BLaER1 treated with 17β-estradiol and CSF1 and Interleukin-3, amounts not matched to agents 10 nM and 100 nM (cell line): ENCODE measurements at regions not wholly inside any gene's neighbourhood (a gene's known extent, or its start where the extent isn't known, plus 50 kb on each side); places are given as distances from the start of the nearest gene placed in this dataset.
"Not testable (repeated sequence)": the region's sequence is repeated elsewhere in the genome, so short reads cannot be mapped to it uniquely, and the experiment has no call there.

Source experiments
- H3K27ac ChIP-seq, 11 experiments: shearing (Covaris generic); formaldehyde crosslinking; 2 replicates each; pipeline ENCODE4 v1.8.1; 2022
- H3K27me3 ChIP-seq, 11 experiments: shearing (Covaris generic); formaldehyde crosslinking; 2 replicates each; pipeline ENCODE4 v1.8.1; 2022
- H3K36me3 ChIP-seq, 11 experiments: shearing (Covaris generic); formaldehyde crosslinking; 2 replicates each; pipeline ENCODE4 v1.8.1; 2022
- H3K4me1 ChIP-seq, 10 experiments: shearing (Covaris generic); formaldehyde crosslinking; 2 replicates each; pipeline ENCODE4 v1.8.1; 2022
- H3K4me2 ChIP-seq, 11 experiments: shearing (Covaris generic); formaldehyde crosslinking; 2 replicates each; pipeline ENCODE4 v1.8.1; 2022
- H3K4me3 ChIP-seq, 10 experiments: shearing (Covaris generic); formaldehyde crosslinking; 2 replicates each; pipeline ENCODE4 v1.8.1; 2022
- H3K9ac ChIP-seq, 11 experiments: shearing (Covaris generic); formaldehyde crosslinking; 2 replicates each; pipeline ENCODE4 v1.8.1; 2022
- H3K9me3 ChIP-seq, 11 experiments: shearing (Covaris generic); formaldehyde crosslinking; replicated peaks in 1 of 11; 2 replicates each; pipeline ENCODE4 v1.8.1; 2022
- H4K20me1 ChIP-seq, 11 experiments: shearing (Covaris generic); formaldehyde crosslinking; 2 replicates each; pipeline ENCODE4 v1.8.1; 2022
- Cebpa-rat ChIP-seq, 11 experiments: shearing (Covaris generic); IDR thresholded peaks; 2 replicates each; pipeline ENCODE4 v1.8.1; 2022

DNA sequence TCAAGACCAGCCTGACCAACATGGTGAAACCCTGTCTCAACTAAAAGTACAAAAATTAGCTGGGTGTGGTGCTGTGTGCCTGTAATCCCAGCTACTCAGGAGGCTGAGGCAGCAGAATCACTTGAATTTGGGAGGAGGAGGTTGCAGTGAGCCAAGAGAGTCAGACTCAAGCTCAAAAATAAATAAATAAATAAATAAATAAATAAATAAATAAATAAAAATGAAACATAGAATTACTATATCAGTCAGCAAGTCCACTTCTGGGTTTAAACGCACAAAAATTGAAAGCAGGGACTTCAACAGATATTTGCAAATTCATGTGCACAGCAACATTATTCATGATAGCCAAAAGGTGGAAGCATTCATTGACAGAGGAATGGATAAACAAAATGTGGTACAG is 875.2 kb upstream of the ALG10B start:
- H3K4me1 ChIP-seq, H3K4me2 ChIP-seq, H3K27me3 ChIP-seq, H3K9me3 ChIP-seq, H3K36me3 ChIP-seq, H3K27ac ChIP-seq, H4K20me1 ChIP-seq, H3K4me3 ChIP-seq, H3K9ac ChIP-seq: not testable (repeated sequence)

DNA sequence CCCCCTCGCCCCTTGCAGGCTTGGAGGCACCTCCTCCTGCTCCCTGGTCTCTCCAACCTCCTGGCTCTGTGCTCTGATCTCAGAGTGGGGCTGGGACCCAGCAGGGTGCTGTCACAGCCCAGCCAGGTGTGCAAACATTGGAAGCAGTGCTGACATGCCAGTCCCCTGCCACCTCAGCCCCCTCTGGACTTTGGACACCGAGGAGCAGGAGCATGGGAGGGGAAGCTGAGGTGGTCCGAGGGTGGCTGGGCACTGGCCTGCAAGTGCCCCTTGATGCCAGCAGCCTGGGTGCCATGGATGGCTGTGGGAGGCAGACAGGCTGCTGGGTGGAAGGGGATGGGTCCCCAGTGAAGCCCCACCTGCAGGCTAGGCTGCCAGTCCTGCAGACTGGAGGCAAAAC is 860.9 kb upstream of the ALG10B start:
- H3K4me1 ChIP-seq, H3K36me3 ChIP-seq, H4K20me1 ChIP-seq, H3K27ac ChIP-seq, H3K9me3 ChIP-seq, H3K27me3 ChIP-seq, H3K9ac ChIP-seq, H3K4me3 ChIP-seq, H3K4me2 ChIP-seq: not testable (repeated sequence)

DNA sequence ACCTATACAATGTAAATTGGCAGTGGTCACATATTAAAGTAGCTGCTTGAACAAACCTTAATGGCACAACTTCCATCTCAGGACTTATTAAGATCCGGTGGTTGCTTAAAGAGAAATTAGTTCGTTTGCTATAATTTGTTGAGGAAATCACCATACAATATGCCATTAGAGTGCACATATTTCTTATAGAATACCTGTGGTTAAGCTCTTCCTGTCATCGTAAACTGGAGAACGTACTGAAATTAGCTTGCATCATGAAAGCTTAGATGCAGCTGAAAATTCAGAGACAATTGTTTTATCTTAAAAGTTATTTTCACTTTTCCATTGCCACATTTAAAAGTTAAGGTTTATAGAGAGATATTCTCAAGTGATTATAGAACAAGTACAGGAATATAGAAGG is 818.6 kb upstream of the ALG10B start:
- not testable (repeated sequence) for H3K4me1 ChIP-seq, H3K9me3 ChIP-seq, H3K27me3 ChIP-seq, H4K20me1 ChIP-seq, H3K4me2 ChIP-seq, H3K4me3 ChIP-seq, H3K9ac ChIP-seq, H3K36me3 ChIP-seq, H3K27ac ChIP-seq

DNA sequence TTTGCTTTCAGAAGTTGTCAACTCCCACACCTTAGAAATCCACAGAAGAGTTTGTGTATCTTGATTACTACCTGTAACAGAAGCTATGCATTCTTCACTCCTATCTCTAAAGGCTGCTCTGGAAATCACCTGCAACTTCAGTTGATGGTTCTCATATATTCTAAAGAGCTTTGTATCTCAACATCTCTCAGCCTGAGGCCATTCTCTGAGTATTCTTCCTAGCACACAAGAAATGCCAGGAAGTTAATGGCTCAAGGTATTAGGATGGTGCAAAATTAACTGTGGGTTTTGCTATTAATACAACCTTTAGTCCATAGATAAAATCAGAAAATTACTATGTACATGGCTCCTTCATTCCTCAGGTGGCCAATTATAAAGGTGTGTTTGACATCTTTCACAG is 806.3 kb upstream of the ALG10B start:
- not testable (repeated sequence) for H3K36me3 ChIP-seq, H3K4me1 ChIP-seq, H3K27ac ChIP-seq, H3K4me3 ChIP-seq, H3K9ac ChIP-seq, H3K4me2 ChIP-seq, H3K27me3 ChIP-seq, H4K20me1 ChIP-seq
- peaks cover 6 to 15% (median 12%) of the 10 kb centered on the region in 11 experiments; a peak in 15 of 22 replicates for H3K9me3 ChIP-seq

DNA sequence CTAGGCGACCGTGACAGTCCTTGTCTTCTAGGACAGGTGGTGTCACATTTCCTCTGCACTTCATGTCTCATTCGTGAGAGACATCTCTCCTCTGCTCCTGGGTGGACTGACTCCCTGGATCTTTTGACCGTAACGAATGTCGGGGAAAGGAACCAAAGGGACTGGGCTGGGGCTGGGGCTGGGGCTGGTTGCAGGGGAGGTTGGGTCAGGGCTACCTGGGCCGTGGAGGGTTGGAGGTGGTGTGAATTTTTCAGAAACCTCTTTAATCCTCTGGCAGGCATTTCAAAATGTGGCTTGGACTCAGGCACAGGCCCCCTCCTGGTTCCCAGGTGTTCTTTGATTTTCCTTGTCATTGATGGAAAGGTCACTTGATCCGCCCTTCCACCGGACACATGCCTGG is 776.0 kb upstream of the ALG10B start:
- H3K4me1 ChIP-seq, H3K36me3 ChIP-seq, H3K9ac ChIP-seq, H3K4me2 ChIP-seq, H3K4me3 ChIP-seq, H3K27ac ChIP-seq, H4K20me1 ChIP-seq, H3K27me3 ChIP-seq: not testable (repeated sequence)
- peaks cover 15 to 47% (median 33%) of the 10 kb centered on the region in 11 experiments for H3K9me3 ChIP-seq

DNA sequence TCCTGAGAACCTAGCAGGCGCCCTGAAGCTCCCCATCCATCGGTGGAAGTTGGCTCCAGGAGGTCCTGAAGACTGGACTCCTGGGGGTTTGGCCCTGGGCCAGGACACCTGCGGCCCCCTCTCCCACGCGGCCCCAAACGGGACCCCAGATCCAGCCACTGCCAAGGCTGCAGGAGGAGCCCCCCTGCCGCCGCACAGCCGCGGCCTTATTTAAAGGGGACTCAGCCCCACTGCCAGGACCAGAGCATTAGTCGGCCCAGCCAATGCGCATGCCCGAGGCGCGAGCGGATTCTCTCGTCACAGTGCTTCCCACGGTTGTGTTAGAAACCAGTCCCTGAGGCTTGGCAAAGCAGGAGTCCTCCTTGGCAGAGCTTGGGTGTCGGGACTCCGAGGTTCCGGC is 775.2 kb upstream of the ALG10B start:
- Histone ChIP-seq H3K9ac (no peak overlapping the region), H3K4me1 (no peaks in the 10 kb centered on the region), H3K36me3 (no peaks in the 10 kb centered on the region), H3K4me2 (no peak overlapping the region), H3K4me3 (no peak overlapping the region), H3K27ac (no peak overlapping the region), H3K9me3 (peaks cover 20 to 53% (median 38%) of the 10 kb centered on the region in 11 experiments), H3K27me3 (no peaks in the 10 kb centered on the region), H4K20me1 (no peaks in the 10 kb centered on the region)
- no peak for TF ChIP-seq Cebpa-rat (IDR thresholded peaks at IDR 0.05)

DNA sequence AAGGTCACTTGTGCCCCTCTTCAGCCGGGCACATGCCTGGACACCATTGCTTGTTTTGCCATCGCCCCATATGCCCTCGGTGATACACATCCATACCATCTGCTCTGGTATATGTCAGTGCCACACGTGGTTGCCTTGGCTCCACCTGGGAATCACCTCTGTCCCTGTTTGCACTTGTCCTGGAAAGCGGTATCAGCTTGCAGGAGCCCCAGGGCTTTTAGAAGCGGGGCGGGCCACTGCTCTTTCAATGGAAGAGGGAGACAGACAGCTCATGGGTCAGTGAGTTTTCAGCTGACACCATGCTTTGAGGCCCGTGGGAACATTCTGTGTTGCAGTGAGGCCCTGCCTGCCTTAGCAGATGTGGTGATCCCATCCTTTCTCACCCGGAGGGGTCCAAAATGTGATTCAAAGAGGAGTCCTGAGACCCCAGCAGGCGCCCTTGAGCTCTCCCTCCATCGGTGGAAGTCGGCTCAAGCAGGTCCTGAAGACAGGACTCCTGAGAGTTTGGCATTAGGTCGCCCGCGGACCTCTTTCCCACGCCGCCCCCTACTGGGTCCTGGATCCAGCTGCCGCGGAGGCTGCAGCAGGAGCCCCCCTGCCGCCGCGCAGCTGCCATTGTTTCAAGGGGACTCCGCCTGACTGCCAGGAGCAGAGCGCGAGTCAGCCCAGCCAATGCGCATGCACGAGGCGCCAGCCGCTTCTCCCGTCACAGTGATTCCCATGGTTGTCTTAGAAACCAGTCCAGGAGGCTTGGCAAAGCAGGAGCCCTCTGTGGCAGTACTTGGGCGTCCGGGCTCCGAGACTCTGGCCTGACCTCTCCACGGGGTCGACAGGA is 773.2 kb upstream of the ALG10B start:
- peaks cover 37 to 73% (median 58%) of the 10 kb centered on the region in 11 experiments for H3K9me3 ChIP-seq
- TF ChIP-seq Cebpa-rat (IDR thresholded peaks at IDR 0.05) = no peak

DNA sequence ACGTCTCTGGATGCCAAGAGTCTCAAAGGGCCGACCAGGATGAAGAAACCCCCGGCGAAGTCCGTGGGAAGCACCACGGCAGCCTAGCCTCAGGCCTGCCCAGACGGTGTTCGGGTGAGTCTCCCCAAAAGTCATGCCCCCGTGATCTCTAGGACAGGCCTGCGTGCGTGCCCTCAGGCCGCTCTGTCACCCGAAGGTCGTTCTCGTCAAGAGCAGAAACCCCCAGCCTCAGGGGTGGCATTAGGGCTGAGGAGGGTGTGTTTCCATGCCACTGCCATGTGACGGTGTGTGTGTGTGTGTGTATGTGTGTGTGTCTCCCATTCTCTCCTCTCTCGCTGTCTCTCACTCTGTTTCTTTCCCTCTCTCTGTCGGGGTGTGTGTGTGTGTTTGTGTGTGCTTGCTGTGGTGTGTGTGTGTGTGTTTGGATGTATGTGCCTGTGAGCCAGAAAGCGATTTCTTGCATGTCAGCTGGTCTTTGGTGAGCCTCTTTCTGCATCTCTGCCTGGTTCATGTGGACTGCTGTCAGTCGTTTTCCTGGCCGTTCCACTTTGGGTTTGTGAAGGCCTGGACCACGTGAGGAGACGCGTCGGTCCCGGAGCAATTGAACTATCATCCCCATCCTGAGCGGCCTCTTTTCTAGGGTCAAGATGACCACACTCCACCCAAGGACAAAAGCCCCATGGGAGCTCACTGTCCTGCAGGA is 772.5 kb upstream of the ALG10B start:
- TF ChIP-seq Cebpa-rat (IDR thresholded peaks at IDR 0.05) = no peak
- H3K4me1 ChIP-seq = no peaks in the 10 kb centered on the region
- H3K27me3 ChIP-seq = no peaks in the 10 kb centered on the region
- H3K9me3 ChIP-seq = peaks cover 41 to 79% (median 64%) of the 10 kb centered on the region in 11 experiments
- no peak overlapping the region for H3K4me3 ChIP-seq
- H3K36me3 ChIP-seq = no peaks in the 10 kb centered on the region
- H3K9ac ChIP-seq = no peak overlapping the region
- no peak overlapping the region for H3K4me2 ChIP-seq
- no peaks in the 10 kb centered on the region for H4K20me1 ChIP-seq
- no peak overlapping the region for H3K27ac ChIP-seq

More for the DNA sequence above, 773.2 kb upstream of the ALG10B start:
- Histone ChIP-seq H3K27ac (no peak overlapping the region), H4K20me1 (no peaks in the 10 kb centered on the region), H3K27me3 (no peaks in the 10 kb centered on the region), H3K9ac (no peak overlapping the region), H3K4me2 (no peak overlapping the region), H3K4me1 (no peaks in the 10 kb centered on the region), H3K36me3 (no peaks in the 10 kb centered on the region), H3K4me3 (no peak overlapping the region)

DNA sequence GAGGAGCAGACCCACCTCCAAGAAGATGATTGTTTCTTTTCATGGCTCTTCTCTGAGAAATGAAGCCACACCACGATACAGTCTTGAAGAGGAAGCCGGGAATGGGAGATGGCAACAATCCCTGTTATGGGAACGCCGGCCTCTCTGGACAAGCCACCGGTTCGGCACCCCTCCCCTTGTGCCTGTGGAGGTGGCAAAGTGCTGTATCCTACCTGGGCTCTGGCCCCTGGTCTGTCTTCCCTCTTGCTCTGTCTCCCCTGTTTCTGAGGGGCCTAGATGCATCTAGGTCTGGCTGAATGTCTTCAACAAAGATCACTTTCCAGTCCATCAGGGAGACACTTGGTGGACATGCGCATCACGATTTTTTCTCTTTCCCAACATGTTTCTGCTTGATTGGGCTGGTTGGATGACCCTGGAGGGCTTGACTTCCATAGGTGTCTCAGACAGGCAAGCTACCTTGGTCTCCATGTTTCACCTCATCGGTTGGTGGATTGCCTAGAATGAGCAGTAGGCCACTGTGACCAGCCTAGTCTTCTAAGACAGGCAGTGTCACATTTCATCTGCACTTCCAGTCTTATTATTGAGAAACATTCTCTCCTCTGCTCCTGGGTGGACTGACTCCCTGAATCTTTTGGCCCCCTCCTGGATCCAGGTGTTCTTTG is 771.8 kb upstream of the ALG10B start:
- not testable (repeated sequence) for H3K27ac ChIP-seq, H3K4me3 ChIP-seq, H3K27me3 ChIP-seq, H3K4me2 ChIP-seq, H4K20me1 ChIP-seq, H3K9ac ChIP-seq, H3K36me3 ChIP-seq, H3K4me1 ChIP-seq
- H3K9me3 ChIP-seq = peaks cover 41 to 79% (median 64%) of the 10 kb centered on the region in 11 experiments

DNA sequence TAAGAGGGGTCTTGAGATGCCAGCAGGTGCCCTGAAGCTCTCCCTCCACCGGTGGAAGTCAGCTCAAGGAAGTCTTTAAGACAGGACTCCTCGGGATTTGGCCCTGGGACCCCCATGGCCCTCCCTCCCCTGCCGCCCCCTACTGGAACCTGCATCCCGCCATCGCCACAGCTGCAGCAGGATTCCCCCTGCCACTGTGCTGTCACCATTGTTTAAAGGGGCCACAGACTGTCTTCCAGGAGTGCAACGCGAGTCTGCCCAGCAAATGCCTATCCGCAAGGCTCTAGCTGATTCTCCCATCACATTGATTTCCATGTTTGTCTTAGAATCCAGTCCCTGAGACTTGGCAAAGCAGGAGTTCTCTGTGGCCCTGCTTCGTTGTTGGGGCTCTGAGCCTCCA is 770.8 kb upstream of the ALG10B start:
- no peak overlapping the region for H3K27ac ChIP-seq
- no peak overlapping the region for H3K4me3 ChIP-seq
- H3K4me2 ChIP-seq = no peak overlapping the region
- H4K20me1 ChIP-seq = no peaks in the 10 kb centered on the region
- H3K9me3 ChIP-seq = peaks cover 41 to 78% (median 64%) of the 10 kb centered on the region in 11 experiments
- no peak overlapping the region for H3K9ac ChIP-seq
- no peaks in the 10 kb centered on the region for H3K36me3 ChIP-seq
- no peak for TF ChIP-seq Cebpa-rat (IDR thresholded peaks at IDR 0.05)
- H3K4me1 ChIP-seq = no peaks in the 10 kb centered on the region
- H3K27me3 ChIP-seq = no peaks in the 10 kb centered on the region
